GM18861 (cell line): ENCODE measurements at regions not wholly inside any gene's neighbourhood (a gene's known extent, or its start where the extent isn't known, plus 50 kb on each side); places are given as distances from the start of the nearest gene placed in this dataset.
"Not testable (repeated sequence)": the region's sequence is repeated elsewhere in the genome, so short reads cannot be mapped to it uniquely, and the experiment has no call there.

Source experiments
- ATAC-seq: cut with Tn5 transposase; IDR thresholded peaks from one replicate; pipeline ENCODE4 v1.9.1; 2021; ENCODE audit not compliant: unreplicated experiment

GRCh38 chr11:29190313-29190712, 826.5 kb downstream of the KCNA4 start:
- no peak for ATAC-seq

DNA sequence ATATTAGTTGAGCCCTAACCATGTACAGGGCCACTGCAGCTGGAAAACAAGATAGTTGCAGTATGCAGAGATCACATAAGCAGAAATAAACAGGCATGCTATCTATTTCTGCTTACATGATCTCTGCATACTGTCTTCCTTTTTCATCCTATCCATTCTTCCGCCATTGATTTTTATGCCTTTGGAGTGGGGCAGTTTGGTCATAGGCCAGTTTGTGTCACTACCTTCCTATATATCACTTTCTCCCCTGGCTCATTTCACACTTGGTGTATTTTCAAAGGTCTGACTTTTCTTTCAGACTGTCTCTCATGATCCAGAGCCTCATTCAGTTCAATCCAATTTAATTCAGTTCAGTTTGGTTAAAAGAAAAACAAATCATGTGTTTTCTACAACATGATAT, 829.6 kb downstream of the KCNA4 start:
- ATAC-seq: no peak

DNA sequence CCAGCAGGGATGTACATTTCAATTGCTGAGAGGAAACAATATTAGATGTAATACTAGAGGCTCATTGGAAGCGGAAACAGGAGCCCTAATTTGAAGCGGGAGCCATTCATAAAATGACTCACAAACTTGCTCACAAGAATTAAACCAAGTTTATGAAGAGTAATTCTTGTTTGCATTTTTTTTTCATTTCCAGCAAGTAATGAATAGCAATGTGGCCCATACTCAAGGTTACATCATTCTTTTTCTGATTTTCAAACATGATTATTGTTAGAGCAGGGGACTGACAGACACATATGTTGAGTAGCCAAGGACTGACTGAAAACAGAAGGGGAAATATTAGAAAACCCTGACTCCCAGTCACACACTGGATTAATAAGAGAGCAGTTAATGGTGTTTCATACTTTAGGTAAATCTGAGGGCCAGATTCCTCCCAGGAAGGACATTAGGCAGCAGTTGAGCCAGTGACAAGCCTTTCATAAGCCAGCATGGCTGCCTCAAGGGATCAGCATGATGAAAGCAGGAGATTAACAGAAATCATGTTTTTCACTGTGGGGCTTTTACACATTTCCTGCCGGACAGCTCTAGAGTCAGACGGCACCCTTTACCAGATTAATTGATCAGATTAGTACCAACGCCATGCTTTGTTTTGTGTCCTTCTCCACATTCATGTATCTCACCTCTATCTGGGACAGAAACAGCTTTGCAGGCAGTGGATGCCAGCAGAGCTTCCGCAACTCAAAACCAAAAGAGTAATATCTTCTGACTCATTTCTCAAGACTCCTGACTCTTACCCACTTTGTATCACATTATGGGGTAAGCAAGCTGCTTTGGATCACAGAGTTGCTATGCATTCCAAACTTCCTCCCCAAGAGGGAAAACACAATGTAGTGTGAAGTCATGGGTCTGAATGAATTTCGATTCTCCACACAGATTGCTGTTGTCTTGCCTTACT, 831.6 kb downstream of the KCNA4 start:
- ATAC-seq: no peak

DNA sequence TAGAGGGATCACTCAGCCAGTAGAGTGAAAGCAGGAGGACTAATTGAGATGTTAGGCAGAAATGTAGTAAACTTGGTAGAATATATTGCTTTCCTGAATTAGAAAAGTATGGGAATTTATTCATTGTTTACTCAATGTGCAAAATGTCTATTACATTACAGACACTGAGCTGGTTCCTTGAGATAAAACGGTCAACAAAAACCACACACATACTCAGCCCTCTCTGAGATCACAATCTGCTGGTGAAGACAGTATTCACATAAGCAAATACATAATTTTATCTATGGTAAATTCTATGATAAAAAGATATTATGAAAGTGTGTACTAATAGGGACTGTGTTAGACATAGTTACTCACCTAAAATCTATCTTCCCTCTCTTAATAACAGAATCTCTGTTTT, 833.5 kb downstream of the KCNA4 start:
- ATAC-seq: no peak

GRCh38 chr11:29173660-29174062, 843.2 kb downstream of the KCNA4 start:
- no peak for ATAC-seq

GRCh38 chr11:29171360-29171950, 845.4 kb downstream of the KCNA4 start:
- no peak for ATAC-seq

GRCh38 chr11:29166306-29166705, 850.5 kb downstream of the KCNA4 start:
- no peak for ATAC-seq

DNA sequence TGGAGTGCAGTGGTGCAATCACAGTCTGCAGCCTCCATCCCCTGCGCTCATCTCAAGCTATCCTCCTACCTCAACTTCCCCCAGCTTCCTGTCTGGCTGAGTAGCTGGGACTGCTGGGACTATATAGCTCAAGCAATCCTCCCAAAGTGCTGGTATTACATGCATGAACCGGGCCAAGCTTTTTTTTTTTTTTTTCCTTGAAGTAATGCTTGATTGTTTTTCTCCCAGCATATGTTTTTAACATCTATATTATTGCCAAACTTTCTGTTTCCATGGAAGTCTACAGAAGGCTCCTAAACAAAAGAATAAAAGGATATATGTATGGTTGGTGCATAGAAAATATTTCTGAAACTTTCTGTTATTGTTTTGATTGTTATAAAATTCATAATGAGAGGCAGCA, 853.6 kb downstream of the KCNA4 start:
- ATAC-seq: no peak

DNA sequence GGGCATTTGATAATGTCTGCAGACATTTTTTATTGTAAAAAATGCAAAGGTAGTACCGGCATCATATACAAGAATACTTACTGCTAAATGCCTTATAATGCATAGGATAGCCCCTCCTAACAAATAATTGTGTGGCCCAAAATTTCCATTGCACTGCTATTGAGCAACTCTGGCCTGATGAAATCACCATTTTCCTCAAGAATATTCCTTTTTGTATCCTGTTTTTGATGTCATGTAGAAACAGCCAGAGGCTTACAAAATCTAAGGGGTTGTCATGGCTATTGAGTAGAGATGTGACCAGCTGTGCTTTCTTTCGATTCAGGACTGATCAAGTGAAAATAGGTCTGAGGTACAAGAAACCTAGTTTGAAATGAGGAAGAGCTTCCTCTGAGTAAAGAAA, 854.3 kb downstream of the KCNA4 start:
- no peak for ATAC-seq

GRCh38 chr11:29161191-29161590, 855.6 kb downstream of the KCNA4 start:
- no peak for ATAC-seq

DNA sequence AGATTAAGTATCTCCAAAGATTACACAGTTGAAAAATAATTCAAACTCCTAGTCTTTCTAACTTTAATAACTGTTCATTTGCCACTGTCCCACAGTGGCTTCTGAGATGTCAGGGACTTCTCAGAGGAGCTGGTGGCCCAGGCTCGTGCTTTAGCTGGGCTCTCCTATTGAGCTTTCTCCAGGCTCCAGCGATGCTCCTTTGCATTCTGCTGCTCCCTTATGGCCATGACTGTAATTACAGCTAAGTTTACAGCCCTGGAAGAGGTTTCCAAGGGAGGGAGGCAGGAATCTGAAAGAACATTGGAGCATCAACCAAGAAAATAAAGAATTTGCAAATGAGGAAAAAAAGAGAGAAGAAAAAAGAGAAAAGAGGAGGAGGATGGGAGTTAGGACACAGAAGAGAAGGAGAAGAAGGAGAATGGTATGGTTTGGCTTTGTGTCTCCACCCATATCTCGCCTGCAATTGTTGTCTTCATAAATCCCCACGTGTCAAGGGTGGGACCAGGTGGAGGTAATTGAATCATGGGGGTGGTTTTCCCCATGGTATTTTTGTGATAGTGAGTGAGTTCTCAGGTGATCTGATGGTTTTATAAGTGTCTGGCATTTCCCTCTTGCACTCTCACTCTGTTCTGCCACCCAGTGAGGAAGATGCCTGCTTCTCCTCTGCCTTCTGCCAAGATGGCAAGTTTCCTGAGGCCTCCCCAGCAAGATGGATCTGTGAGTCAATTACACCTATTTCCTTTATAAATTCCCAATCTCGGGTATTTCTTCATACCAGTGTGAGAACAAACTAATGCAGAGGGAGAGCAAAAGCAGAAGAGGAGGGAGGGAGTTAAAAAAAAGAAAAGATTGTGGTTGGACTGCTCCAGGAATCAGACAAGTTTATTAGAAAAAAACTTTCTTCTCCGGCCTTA, 857.0 kb downstream of the KCNA4 start:
- peak; percentile 90 for ATAC-seq

DNA sequence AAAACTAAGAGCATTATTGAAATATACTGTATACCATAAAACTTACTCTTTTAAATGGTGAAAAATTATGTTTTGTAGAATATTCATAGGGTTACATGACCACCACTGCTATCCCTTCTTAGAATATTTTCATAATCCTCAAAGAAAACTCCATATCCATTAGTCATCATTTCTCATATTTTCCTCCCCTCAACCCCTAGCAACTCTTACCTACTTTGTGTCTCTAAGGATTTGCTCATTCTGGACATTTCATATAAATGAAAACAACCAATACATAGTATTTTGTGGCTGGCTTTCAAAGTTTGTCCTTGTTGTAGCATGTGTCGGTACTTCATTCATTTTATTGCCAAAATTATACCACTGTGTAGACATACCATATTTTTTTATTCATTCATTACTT, 863.8 kb downstream of the KCNA4 start:
- no peak for ATAC-seq

- ATAC-seq: not testable (repeated sequence)
These were observed 874.3 kb downstream of the KCNA4 start for GRCh38 chr11:29142573-29142972.

DNA sequence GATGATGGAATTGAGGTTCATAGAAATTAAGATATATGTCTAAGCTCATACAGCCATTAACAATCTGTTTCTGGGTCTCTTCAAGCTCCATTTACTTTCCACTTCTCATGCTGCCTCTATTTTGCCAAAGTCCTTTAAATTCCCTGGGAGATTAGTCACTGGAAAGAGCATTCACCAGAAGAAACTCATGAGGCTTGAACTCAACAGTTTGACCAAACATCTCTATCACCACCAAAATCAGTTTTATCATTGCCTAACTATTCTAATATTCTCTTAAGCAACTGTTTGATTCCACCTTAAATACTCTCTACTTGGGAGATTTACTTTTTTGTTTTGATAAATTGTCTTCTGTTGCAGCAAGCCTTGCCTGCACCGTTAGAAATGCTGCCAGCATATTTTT, 881.3 kb downstream of the KCNA4 start:
- ATAC-seq: no peak

DNA sequence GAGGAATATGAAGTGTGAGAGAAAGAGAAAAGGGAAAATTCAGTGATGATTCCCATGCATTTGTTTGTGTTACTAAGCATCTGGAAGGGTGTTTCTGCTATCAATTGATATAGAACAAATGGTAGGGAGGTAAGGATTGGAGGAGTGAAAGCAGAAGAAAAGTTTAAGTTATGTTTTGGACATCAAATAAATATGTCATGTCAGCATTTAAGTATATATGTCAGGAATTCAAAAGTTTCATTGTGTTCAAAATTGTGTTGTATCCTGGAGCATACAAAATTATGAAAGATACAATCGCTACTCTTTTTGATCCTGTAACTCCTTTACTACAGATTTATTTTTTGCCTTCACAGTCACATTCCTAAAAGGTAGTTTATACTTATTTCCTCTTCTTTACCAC, 885.8 kb downstream of the KCNA4 start:
- ATAC-seq: no peak

DNA sequence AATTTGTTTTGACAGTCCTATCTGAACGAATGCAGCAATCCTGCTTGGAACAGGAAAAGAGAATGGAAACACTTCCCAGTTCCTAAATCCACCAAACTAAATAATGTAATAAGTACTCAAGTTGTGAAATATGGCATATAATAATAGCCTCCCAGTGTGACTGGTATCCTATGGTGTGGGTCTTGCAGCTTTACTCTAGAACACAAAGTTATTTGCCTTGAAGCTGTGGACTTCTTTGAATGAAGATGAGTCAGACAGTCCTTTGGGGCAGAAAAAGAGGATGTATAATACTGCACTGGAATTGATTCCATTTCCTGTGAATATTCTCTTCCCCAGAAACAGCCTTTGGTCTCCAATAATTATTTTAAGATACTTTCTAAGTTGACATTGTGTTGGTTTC, 887.0 kb downstream of the KCNA4 start:
- ATAC-seq: no peak

DNA sequence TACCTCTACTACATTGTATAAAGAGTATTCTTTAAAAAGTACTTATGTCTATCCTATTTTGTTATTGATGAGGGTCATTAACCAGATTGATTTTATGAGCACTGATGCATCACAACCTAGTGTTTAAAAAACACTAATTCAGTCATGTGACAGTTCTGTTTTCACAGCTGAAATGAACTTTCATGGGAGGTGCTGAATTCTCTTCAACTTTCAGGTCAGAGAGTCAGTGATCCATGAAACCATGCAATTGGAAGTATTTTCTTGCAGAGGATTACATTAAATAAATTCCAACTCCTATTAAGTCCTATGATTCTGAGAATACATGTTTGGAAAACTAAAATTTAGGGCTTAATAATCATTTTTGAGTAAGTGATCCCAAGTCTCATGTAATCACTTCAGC, 889.4 kb downstream of the KCNA4 start:
- ATAC-seq: no peak

DNA sequence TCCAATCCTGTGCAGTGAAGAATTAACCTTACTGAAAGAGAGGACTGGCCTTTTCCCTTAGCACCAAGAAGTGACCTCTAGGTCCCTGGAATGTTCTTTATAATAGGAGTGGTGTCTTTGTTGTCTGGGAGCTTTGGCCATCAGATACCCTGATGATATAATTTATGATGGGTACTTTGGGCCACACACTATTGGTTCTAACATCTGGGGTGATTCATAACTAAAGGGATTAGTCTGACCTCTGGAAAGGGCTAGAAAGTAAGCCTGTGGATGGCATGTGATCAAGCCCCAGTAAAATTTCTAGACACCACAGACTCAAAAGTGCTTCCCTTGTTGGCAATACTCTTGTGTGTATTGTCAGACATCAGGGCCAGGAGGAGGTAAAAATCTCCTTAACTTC, 891.2 kb downstream of the KCNA4 start:
- no peak for ATAC-seq

DNA sequence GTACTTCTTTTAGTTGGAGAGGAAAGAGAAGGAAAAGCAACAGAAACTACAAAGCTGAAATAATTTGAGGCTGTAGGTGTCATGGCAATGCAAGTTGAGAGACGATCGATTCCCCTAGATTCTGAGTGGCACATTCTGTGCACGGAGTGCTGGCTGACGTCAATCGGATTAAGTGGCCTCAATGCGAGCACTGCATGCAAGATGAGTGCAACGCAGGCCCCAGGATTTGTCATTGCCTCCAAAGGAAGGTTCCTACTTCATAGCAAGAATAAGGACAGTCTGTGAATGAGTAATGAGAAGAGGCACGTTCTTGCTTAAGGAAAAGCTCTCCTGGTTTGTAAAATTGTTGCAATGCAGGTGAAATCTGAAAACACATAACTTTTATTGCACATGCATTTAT, 892.4 kb downstream of the KCNA4 start:
- ATAC-seq: no peak

DNA sequence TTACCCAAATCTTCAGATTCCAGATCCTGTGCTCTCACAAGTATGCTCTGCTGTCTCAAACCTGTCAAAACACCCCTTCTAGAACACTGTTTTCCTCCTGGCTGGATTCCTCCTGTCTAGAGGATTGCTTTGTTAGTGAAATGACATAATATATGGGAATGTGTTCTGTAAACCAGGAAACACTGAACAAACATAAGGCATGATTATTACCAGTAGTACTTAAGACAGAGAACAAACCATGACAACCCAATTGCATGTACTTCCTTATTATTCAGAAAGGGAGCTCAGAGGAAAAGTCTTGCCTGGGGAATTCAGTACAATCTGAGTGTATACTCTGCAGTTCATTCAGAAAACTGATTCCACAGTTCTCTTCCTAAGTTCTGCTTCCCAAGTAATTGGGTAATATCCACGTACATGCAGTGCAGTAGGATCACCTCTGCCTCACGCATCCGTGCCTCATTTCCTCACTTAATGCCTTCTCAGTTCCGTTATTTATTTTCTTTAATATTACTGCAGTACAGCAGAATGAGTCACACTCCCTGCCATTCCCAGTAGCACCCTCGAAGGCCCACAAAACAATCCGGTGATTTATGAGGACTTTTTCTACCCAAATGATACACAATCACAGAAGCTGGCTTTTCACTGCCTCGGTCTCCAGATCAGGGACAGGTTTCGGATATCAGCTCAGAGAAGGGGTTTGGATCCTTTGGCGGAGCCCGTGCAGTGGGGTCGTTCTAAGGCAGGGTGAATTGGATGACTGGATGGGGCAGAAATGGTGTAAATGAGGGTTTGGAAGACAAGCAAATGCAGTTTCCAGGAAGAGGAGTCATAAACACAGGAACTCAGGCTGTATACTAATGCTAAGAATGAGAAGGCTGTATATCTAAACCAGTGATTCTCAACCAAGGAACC, 896.9 kb downstream of the KCNA4 start:
- ATAC-seq: no peak
